ENCODE measurements at regions not wholly inside any gene's neighbourhood (a gene's known extent, or its start where the extent isn't known, plus 50 kb on each side); places are given as distances from the start of the nearest gene placed in this dataset.

GRCh38 chrX:1894740-1895139 is 279.9 kb downstream of the ASMT start:
- Histone ChIP-seq H3K4me1 (ENCODE audit: insufficient read depth, low read length) (no peaks in the 10 kb centered on the region), H3K27me3 (ENCODE audit: insufficient read depth, low read length, poor library complexity) (no peaks in the 10 kb centered on the region), H3K36me3 (ENCODE audit: insufficient read depth, low read length) (no peaks in the 10 kb centered on the region), H4K20me1 (ENCODE audit: insufficient read depth, low read length) (no peaks in the 10 kb centered on the region), H3K4me3 (ENCODE audit: low read depth in 1 of 2, low read length in 2 of 2) (no peak overlapping the region), H3K4me2 (ENCODE audit: insufficient read depth, low read length) (no peak overlapping the region), H3K9ac (ENCODE audit: low read depth, low read length) (no peak overlapping the region), H2AFZ (ENCODE audit: low read depth, low read length) (no peak overlapping the region), H3K9me3 (ENCODE audit: insufficient read depth, low read length, severe bottlenecking) (no peaks in the 10 kb centered on the region), H3K79me2 (ENCODE audit: insufficient read depth, low read length) (no peaks in the 10 kb centered on the region), H3K27ac (ENCODE audit: low read length) (no peak overlapping the region)
- TF ChIP-seq EZH2 (IDR thresholded peaks at IDR 0.05; ENCODE audit: borderline replicate concordance, low read depth, low read length, severe bottlenecking): no peak
- TF ChIP-seq, protein P1, sequence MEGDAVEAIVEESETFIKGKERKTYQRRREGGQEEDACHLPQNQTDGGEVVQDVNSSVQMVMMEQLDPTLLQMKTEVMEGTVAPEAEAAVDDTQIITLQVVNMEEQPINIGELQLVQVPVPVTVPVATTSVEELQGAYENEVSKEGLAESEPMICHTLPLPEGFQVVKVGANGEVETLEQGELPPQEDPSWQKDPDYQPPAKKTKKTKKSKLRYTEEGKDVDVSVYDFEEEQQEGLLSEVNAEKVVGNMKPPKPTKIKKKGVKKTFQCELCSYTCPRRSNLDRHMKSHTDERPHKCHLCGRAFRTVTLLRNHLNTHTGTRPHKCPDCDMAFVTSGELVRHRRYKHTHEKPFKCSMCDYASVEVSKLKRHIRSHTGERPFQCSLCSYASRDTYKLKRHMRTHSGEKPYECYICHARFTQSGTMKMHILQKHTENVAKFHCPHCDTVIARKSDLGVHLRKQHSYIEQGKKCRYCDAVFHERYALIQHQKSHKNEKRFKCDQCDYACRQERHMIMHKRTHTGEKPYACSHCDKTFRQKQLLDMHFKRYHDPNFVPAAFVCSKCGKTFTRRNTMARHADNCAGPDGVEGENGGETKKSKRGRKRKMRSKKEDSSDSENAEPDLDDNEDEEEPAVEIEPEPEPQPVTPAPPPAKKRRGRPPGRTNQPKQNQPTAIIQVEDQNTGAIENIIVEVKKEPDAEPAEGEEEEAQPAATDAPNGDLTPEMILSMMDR (IDR thresholded peaks at IDR 0.05; ENCODE audit: borderline replicate concordance, extremely low read depth, low read length, poor library complexity, severe bottlenecking): no peak
- ATAC-seq (ENCODE audit: insufficient read depth, low read depth): no peak
- DNase-seq: no peak

DNA sequence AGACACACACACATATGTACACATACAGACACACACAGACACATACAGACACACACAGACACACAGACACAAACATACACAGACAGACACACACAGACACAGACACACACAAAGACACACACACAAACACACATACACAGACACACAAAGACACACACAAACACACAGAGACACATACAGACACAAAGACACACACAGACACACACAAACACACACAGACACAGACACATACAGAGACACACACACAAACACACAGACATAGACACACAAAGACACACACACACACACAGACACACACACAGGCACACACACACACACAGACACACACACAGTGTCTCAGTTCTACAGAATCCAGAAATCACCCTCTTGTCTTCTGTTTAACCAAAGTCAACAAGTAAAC is 280.7 kb downstream of the ASMT start:
- H3K4me3 ChIP-seq (ENCODE audit: low read depth in 1 of 2, low read length in 2 of 2): no peak overlapping the region
- no peak for ATAC-seq (ENCODE audit: insufficient read depth, low read depth)
- H3K4me2 ChIP-seq (ENCODE audit: insufficient read depth, low read length): no peak overlapping the region
- no peaks in the 10 kb centered on the region for H3K27me3 ChIP-seq (ENCODE audit: insufficient read depth, low read length, poor library complexity)
- no peaks in the 10 kb centered on the region for H3K9me3 ChIP-seq (ENCODE audit: insufficient read depth, low read length, severe bottlenecking)
- H3K36me3 ChIP-seq (ENCODE audit: insufficient read depth, low read length): no peaks in the 10 kb centered on the region
- H4K20me1 ChIP-seq (ENCODE audit: insufficient read depth, low read length): no peaks in the 10 kb centered on the region
- no peaks in the 10 kb centered on the region for H3K4me1 ChIP-seq (ENCODE audit: insufficient read depth, low read length)
- TF ChIP-seq, protein P1 (IDR thresholded peaks at IDR 0.05; ENCODE audit: borderline replicate concordance, extremely low read depth, low read length, poor library complexity, severe bottlenecking): no peak
- no peak for TF ChIP-seq EZH2 (IDR thresholded peaks at IDR 0.05; ENCODE audit: borderline replicate concordance, low read depth, low read length, severe bottlenecking)
- no peak overlapping the region for H2AFZ ChIP-seq (ENCODE audit: low read depth, low read length)
- no peak overlapping the region for H3K9ac ChIP-seq (ENCODE audit: low read depth, low read length)
- no peak overlapping the region for H3K27ac ChIP-seq (ENCODE audit: low read length)
- H3K79me2 ChIP-seq (ENCODE audit: insufficient read depth, low read length): no peaks in the 10 kb centered on the region
- no peak for DNase-seq

GRCh38 chrX:1899841-1900240 is 285.0 kb downstream of the ASMT start:
- Histone ChIP-seq H4K20me1 (ENCODE audit: insufficient read depth, low read length) (no peaks in the 10 kb centered on the region), H3K9me3 (ENCODE audit: insufficient read depth, low read length, severe bottlenecking) (no peaks in the 10 kb centered on the region), H3K4me1 (ENCODE audit: insufficient read depth, low read length) (no peaks in the 10 kb centered on the region), H3K27ac (ENCODE audit: low read length) (no peak overlapping the region), H2AFZ (ENCODE audit: low read depth, low read length) (no peak overlapping the region), H3K79me2 (ENCODE audit: insufficient read depth, low read length) (no peaks in the 10 kb centered on the region), H3K27me3 (ENCODE audit: insufficient read depth, low read length, poor library complexity) (no peaks in the 10 kb centered on the region), H3K4me3 (ENCODE audit: low read depth in 1 of 2, low read length in 2 of 2) (no peak overlapping the region), H3K36me3 (ENCODE audit: insufficient read depth, low read length) (no peaks in the 10 kb centered on the region), H3K4me2 (ENCODE audit: insufficient read depth, low read length) (no peak overlapping the region), H3K9ac (ENCODE audit: low read depth, low read length) (no peak overlapping the region)
- TF ChIP-seq, protein P1 (IDR thresholded peaks at IDR 0.05; ENCODE audit: borderline replicate concordance, extremely low read depth, low read length, poor library complexity, severe bottlenecking): no peak
- TF ChIP-seq EZH2 (IDR thresholded peaks at IDR 0.05; ENCODE audit: borderline replicate concordance, low read depth, low read length, severe bottlenecking): no peak
- DNase-seq (no peak), ATAC-seq (ENCODE audit: insufficient read depth, low read depth) (no peak)

GRCh38 chrX:1902901-1903235 is 288.0 kb downstream of the ASMT start:
- peaks cover 3% of the 10 kb centered on the region for H3K9me3 ChIP-seq (ENCODE audit: insufficient read depth, low read length, severe bottlenecking)
- no peaks in the 10 kb centered on the region for H3K27me3 ChIP-seq (ENCODE audit: insufficient read depth, low read length, poor library complexity)
- H3K9ac ChIP-seq (ENCODE audit: low read depth, low read length): no peak overlapping the region
- H3K27ac ChIP-seq (ENCODE audit: low read length): no peak overlapping the region
- H4K20me1 ChIP-seq (ENCODE audit: insufficient read depth, low read length): no peaks in the 10 kb centered on the region
- no peaks in the 10 kb centered on the region for H3K79me2 ChIP-seq (ENCODE audit: insufficient read depth, low read length)
- ATAC-seq (ENCODE audit: insufficient read depth, low read depth) (no peak), DNase-seq (no peak)
- H3K4me2 ChIP-seq (ENCODE audit: insufficient read depth, low read length): no peak overlapping the region
- H3K4me1 ChIP-seq (ENCODE audit: insufficient read depth, low read length): no peaks in the 10 kb centered on the region
- TF ChIP-seq, protein P1 (IDR thresholded peaks at IDR 0.05; ENCODE audit: borderline replicate concordance, extremely low read depth, low read length, poor library complexity, severe bottlenecking): no peak
- TF ChIP-seq EZH2 (IDR thresholded peaks at IDR 0.05; ENCODE audit: borderline replicate concordance, low read depth, low read length, severe bottlenecking): no peak
- no peak overlapping the region for H3K4me3 ChIP-seq (ENCODE audit: low read depth in 1 of 2, low read length in 2 of 2)
- H2AFZ ChIP-seq (ENCODE audit: low read depth, low read length): no peak overlapping the region
- no peaks in the 10 kb centered on the region for H3K36me3 ChIP-seq (ENCODE audit: insufficient read depth, low read length)
